ENCODE measurements at regions not wholly inside any gene's neighbourhood (a gene's known extent, or its start where the extent isn't known, plus 50 kb on each side); places are given as distances from the start of the nearest gene placed in this dataset.
"Not testable (repeated sequence)": the region's sequence is repeated elsewhere in the genome, so short reads cannot be mapped to it uniquely, and the experiment has no call there.

DNA sequence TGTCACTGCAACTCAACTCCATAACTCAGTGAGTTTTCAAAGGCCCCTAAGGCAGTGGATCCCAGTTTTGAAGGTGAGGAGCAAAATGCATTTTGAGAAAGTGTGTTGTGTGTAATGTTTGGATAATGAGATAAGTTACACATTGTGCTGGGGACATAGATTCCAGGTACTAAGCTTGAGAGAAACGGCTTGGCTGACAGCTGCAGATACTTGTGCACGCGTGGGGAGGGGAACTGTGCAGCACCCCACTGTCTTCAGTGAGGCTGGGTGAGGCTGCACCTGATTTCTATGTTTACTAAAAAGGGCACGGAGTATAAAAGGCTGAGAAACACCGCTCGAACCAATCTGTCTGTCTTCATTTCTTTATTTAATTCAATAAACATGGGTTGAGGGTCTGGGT is 254.0 kb upstream of the COPS8 start:
- Mint-ChIP-seq H3K4me1 (ENCODE audit: low read depth) (no peaks in the 10 kb centered on the region), H3K9me3 (no peaks in the 10 kb centered on the region), H3K4me3 (no peak overlapping the region), H3K27ac (no peak overlapping the region), H3K27me3 (peaks cover 20% of the 10 kb centered on the region), H3K36me3 (ENCODE audit: low read depth) (no peaks in the 10 kb centered on the region)
- DNase-seq: no peak

DNA sequence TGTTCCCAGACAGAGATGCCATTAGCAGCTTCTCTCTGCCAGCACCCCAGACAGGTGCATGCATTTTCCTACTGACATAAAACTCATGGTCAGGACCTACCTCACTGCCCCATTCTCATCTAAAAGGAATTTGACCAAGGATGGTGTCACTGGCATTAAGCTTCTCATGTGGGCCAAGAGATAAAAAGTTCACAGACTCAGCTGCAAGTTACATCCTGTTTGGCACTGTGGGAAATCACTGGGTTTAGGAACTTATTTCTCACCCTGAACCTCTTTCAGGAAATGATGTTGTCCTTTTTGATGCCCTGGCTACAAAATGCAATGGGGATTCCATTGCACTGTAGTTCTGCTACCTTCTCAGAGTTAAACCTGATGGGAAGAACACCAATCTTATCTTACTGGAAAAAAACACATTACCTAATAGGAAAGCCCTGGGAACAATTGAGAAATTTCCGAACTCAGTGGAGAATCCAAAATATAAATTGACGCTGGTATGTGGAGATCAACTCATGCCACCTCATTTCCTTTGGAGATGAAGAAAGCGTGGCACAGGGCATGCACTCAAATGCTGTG is 252.1 kb upstream of the COPS8 start:
- peaks cover 28% of the 10 kb centered on the region for H3K27me3 Mint-ChIP-seq
- no peak overlapping the region for H3K27ac Mint-ChIP-seq
- DNase-seq: no peak
- no peaks in the 10 kb centered on the region for H3K4me1 Mint-ChIP-seq (ENCODE audit: low read depth)
- H3K4me3 Mint-ChIP-seq: no peak overlapping the region
- H3K9me3 Mint-ChIP-seq: no peaks in the 10 kb centered on the region
- H3K36me3 Mint-ChIP-seq (ENCODE audit: low read depth): no peaks in the 10 kb centered on the region

DNA sequence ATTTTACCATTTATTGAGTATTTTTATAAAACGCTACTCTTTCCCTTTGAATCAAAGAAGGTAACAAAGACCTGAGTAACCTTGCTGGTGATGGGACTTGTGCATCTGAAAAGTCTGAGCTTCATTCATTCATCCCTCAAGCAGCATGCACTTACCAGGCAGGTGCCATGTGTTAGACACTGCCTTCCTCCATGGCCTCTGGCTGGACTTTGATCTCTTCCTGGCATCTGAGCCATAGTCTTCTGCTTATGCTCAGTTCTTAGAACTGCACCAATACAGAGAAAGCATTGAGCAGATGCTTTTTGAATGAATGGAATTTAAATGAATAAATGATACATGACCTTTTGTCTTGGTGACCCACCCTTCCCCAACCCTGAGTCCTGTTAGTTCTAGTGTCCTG is 251.4 kb upstream of the COPS8 start:
- H3K9me3 Mint-ChIP-seq: no peaks in the 10 kb centered on the region
- DNase-seq: no peak
- H3K4me1 Mint-ChIP-seq (ENCODE audit: low read depth): no peaks in the 10 kb centered on the region
- H3K27ac Mint-ChIP-seq: no peak overlapping the region
- H3K36me3 Mint-ChIP-seq (ENCODE audit: low read depth): no peaks in the 10 kb centered on the region
- peaks cover 28% of the 10 kb centered on the region for H3K27me3 Mint-ChIP-seq
- no peak overlapping the region for H3K4me3 Mint-ChIP-seq

DNA sequence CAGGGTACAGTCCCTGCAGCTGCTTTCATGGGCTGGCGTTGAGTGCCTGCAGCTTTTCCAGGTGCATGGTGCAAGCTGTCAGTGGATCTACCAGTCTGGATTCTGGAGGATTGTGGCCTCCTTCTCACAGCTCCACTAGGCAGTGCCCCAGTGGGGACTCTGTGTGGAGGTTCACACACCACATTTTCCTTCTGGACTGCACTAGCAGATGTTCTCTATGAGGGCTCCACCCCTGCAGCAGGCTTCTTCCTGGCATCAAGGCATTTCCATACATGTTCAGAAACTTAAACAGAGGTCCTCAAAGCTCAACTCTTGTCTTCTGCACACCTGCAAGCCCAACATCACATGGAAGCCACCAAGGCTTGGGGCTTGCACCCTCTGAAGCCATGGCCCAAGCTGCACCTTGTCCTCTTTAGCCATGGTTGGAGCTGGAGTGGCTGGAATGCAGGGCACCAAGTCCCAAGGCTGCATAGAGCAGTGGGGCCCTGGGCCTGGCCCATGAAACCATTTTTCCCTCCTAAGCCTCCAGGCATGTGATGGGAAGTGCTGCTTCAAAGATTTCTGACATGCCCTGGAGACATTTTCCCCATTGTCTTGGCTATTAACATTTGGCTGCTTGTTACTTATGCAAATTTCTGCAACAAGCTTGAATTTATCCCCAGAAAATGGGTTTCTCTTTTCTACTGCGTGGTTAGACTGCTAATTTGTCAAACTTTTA is 250.2 kb upstream of the COPS8 start:
- H3K4me3 Mint-ChIP-seq: no peak overlapping the region
- DNase-seq: no peak
- no peaks in the 10 kb centered on the region for H3K9me3 Mint-ChIP-seq
- no peaks in the 10 kb centered on the region for H3K36me3 Mint-ChIP-seq (ENCODE audit: low read depth)
- H3K27me3 Mint-ChIP-seq: peaks cover 28% of the 10 kb centered on the region
- no peak overlapping the region for H3K27ac Mint-ChIP-seq
- no peaks in the 10 kb centered on the region for H3K4me1 Mint-ChIP-seq (ENCODE audit: low read depth)

DNA sequence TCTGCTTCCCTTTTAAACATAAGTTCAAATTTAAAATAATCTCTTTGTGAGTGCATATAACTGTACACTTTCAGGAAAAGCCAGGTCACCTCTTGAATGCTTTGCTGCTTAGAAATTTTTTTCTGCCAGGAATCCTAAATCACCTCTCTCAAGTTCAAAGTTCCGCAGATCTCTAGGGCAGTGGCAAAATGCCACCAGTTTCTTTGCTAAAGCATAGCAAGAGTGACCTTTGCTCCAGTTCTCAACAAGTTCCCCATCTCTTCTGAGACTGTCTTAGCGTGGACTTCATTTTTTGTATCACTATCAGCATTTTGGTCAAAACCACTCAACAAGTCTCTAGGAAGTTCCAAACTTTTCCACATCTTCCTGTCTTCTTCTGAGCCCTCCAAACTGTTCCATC is 249.7 kb upstream of the COPS8 start:
- H3K36me3 Mint-ChIP-seq (ENCODE audit: low read depth); H3K27ac Mint-ChIP-seq; H3K4me3 Mint-ChIP-seq; H3K4me1 Mint-ChIP-seq (ENCODE audit: low read depth); DNase-seq; H3K9me3 Mint-ChIP-seq: not testable (repeated sequence)
- peaks cover 26% of the 10 kb centered on the region for H3K27me3 Mint-ChIP-seq

DNA sequence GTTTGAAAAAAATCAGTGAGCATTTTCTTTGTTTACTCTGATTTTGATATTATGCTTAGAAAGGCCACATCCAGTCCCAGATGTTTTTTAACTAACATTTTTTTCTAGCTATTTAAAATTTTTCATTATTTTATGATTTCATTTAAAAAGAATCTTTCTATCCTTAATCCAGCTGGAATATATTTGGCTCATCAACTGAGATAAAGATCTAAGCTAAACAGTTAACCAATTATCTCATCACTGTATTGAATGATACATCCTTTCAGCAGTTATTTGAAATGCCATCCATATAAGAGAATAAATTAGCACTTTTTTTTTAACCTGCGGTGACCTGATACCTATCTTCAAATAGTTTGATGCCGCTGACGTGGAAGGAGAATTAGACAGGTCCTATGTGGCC is 245.5 kb upstream of the COPS8 start:
- H3K9me3 Mint-ChIP-seq: no peaks in the 10 kb centered on the region
- H3K27me3 Mint-ChIP-seq: peaks cover 33% of the 10 kb centered on the region
- H3K27ac Mint-ChIP-seq: no peak overlapping the region
- no peak overlapping the region for H3K4me3 Mint-ChIP-seq
- H3K4me1 Mint-ChIP-seq (ENCODE audit: low read depth): no peaks in the 10 kb centered on the region
- H3K36me3 Mint-ChIP-seq (ENCODE audit: low read depth): no peaks in the 10 kb centered on the region
- no peak for DNase-seq

DNA sequence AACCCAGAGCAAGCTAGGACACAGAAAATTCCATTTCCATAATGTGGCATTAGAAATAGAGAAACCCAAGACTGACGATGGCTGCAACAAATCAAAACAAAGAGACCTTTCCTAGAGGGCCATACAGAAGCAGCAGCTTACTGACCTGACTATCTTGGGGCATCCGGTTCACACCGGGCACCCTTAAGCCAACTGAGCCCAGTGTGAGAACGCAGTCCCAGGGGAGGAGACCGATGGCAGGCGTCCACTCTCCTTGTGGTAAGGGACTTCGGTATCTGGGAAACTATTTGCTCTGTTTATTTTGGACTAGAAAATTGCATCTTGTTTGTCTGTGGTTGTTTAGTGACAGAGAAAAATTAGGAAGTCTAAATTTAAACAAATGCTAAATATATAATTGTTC is 244.8 kb upstream of the COPS8 start:
- H3K27me3 Mint-ChIP-seq: peaks cover 30% of the 10 kb centered on the region
- no peaks in the 10 kb centered on the region for H3K36me3 Mint-ChIP-seq (ENCODE audit: low read depth)
- no peak overlapping the region for H3K27ac Mint-ChIP-seq
- no peak for DNase-seq
- no peaks in the 10 kb centered on the region for H3K9me3 Mint-ChIP-seq
- no peaks in the 10 kb centered on the region for H3K4me1 Mint-ChIP-seq (ENCODE audit: low read depth)
- no peak overlapping the region for H3K4me3 Mint-ChIP-seq

DNA sequence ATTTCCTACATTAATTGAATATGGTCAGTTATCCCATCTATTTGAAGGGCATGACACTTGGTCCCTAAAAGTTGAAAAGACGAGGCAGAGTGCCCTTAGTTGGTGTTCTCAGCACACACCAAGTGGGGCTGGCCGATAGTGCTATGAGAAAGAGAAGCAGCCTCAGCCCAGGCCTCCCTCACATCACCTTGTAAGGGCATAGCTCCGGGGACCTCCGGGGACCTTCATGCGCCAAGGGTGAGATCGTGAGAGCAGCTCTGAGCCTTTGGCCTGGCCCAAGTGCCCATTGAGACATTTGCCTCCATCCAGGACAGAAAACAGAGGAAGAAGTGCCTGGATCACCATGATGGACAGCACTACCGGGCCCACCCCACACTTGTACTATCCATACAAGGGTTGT is 244.3 kb upstream of the COPS8 start:
- no peaks in the 10 kb centered on the region for H3K4me1 Mint-ChIP-seq (ENCODE audit: low read depth)
- peaks cover 29% of the 10 kb centered on the region for H3K27me3 Mint-ChIP-seq
- H3K27ac Mint-ChIP-seq: no peak overlapping the region
- no peak overlapping the region for H3K4me3 Mint-ChIP-seq
- no peak for DNase-seq
- no peaks in the 10 kb centered on the region for H3K9me3 Mint-ChIP-seq
- H3K36me3 Mint-ChIP-seq (ENCODE audit: low read depth): no peaks in the 10 kb centered on the region

DNA sequence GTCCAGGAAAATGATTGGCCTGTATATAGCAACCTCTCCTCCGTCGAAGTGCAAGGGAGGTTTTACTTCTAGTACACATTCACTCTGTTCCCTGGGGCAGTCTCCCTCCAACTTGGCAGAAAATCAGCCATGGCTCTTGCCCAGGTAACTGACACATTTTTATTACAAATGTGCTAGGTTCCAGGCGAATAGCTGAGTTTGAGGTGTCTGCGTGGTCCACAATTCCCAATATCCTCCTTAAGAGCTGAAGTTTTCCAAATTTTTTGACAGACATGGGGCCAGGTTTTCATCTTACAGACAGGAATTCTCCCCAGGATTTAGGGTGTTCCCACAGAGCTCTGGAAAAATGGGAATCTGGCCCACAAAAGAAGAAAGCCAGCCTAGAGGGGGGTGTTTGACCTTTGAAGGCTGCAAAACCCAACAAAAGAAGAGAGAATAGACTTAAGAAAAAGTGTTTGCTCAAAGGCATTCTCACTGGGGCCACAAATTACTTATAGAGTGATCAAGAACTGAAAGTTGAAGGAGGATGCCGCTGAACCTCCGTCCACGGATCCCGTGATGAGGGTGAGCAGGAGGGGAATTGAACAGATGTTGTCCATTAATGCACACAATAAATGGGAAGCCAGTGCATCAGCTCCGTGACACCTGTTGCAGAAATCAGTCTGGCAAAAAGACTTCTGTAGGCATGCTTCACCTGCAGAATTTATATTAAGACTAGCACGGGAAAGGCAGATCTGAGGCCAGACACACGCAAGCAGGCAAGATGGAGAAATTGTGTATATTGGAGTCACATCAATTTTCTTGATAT is 242.3 kb upstream of the COPS8 start:
- peaks cover 21% of the 10 kb centered on the region for H3K27me3 Mint-ChIP-seq
- H3K27ac Mint-ChIP-seq: no peak overlapping the region
- no peaks in the 10 kb centered on the region for H3K4me1 Mint-ChIP-seq (ENCODE audit: low read depth)
- H3K9me3 Mint-ChIP-seq: no peaks in the 10 kb centered on the region
- H3K4me3 Mint-ChIP-seq: no peak overlapping the region
- DNase-seq: no peak
- H3K36me3 Mint-ChIP-seq (ENCODE audit: low read depth): no peaks in the 10 kb centered on the region

DNA sequence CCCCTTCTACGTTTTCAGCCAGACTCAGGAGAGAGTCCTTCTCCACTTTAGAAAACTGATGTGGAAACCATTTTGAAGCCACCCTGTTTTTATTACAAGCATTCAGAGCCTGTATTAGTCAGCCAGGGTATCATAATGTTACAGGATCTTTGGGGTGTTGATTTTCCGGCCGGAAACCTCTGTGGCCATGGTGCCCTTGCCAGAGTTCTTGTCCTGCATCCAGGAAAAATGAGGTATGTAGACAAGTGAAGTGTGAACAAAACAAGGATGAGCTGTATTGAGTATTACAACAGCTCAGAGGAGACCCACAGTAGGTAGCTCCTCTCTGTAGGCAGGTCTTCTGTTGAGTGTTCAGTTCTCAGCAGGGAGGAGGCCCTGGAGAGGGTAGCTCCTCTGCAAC is 241.0 kb upstream of the COPS8 start:
- DNase-seq: no peak
- H3K27ac Mint-ChIP-seq: no peak overlapping the region
- no peak overlapping the region for H3K4me3 Mint-ChIP-seq
- H3K4me1 Mint-ChIP-seq (ENCODE audit: low read depth): no peaks in the 10 kb centered on the region
- no peaks in the 10 kb centered on the region for H3K9me3 Mint-ChIP-seq
- peaks cover 21% of the 10 kb centered on the region for H3K27me3 Mint-ChIP-seq
- no peaks in the 10 kb centered on the region for H3K36me3 Mint-ChIP-seq (ENCODE audit: low read depth)

DNA sequence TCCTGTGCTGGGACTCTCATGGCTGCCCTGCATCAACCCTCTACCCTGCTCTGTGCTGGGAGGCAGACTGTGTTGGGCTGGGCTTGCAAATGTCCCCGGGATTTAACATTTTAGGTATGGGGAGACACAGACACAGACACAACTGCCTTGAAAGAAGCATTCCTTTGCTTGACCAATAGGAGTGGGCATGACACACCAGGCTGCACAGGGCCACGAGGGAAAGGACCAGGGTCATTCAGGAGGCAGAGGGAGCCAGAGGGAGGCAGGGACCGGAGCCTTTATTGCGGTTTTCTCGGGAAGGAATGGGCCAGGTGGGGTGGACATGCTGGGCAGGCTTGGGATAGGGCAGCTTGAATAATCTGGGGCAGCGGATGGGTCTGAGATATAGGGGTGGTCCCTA is 238.7 kb upstream of the COPS8 start:
- no peaks in the 10 kb centered on the region for H3K9me3 Mint-ChIP-seq
- H3K36me3 Mint-ChIP-seq (ENCODE audit: low read depth): no peaks in the 10 kb centered on the region
- no peak overlapping the region for H3K27ac Mint-ChIP-seq
- no peak for DNase-seq
- peaks cover 18% of the 10 kb centered on the region for H3K27me3 Mint-ChIP-seq
- H3K4me1 Mint-ChIP-seq (ENCODE audit: low read depth): no peaks in the 10 kb centered on the region
- no peak overlapping the region for H3K4me3 Mint-ChIP-seq

DNA sequence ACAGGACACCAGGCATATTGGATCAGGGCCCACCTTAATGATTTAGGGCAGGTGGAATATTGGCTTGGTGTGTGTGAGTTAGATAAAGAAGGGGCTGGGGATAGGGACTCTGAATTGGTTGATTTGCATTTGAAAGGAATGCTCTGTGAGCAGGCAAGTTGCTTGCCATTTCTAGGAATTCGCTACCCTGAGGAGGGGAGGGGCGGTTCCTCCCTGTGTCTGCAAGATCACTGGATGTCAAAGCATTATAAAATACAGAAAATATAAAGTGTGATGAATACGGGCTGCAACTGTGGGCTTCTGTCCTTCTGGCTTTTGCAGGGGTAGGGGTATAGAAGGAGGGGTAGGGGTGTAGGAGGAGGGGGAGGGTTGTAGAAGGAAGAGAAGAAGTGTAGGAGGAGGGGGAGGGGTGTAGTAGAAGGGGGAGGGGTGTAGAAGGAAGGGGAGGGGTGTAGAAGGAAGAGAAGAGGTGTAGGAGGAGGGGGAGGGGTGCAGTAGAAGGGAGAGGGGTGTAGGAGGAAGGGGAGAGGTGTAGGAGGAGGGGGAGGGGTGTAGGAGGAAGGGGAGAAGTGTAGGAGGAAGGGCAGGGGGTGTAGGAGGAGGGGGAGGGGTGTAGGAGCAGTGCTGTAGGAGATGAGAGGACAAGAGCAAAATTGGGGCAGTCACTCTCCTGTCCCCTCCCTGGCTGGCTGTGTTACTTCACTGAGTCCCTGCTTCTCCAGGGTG is 238.0 kb upstream of the COPS8 start:
- Mint-ChIP-seq H3K36me3 (ENCODE audit: low read depth) (no peaks in the 10 kb centered on the region), H3K9me3 (no peaks in the 10 kb centered on the region), H3K27ac (no peak overlapping the region), H3K4me3 (no peak overlapping the region), H3K4me1 (ENCODE audit: low read depth) (no peaks in the 10 kb centered on the region), H3K27me3 (peaks cover 11% of the 10 kb centered on the region)
- no peak for DNase-seq

DNA sequence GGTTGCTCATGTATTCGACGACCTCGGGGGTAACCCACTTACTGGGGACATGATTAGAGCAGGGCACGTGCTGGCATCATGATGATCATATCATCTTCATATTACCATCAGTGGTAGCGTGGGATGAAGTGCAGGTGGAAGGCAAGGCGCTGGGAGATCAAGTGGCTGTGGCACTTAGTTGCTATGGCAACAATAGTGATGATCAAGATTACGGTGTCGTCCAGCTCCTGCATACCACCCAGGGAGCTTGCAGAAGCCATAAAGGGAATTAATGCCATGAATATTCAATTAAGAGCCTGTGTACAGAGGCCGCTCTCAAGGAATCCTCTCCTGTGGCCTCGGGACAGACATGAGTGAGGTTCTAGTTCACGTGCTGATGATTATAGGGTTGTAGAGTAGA is 237.2 kb upstream of the COPS8 start:
- Mint-ChIP-seq H3K36me3 (ENCODE audit: low read depth) (no peaks in the 10 kb centered on the region), H3K9me3 (no peaks in the 10 kb centered on the region), H3K27me3 (peaks cover 7% of the 10 kb centered on the region), H3K4me3 (no peak overlapping the region), H3K4me1 (ENCODE audit: low read depth) (no peaks in the 10 kb centered on the region), H3K27ac (no peak overlapping the region)
- DNase-seq: no peak

DNA sequence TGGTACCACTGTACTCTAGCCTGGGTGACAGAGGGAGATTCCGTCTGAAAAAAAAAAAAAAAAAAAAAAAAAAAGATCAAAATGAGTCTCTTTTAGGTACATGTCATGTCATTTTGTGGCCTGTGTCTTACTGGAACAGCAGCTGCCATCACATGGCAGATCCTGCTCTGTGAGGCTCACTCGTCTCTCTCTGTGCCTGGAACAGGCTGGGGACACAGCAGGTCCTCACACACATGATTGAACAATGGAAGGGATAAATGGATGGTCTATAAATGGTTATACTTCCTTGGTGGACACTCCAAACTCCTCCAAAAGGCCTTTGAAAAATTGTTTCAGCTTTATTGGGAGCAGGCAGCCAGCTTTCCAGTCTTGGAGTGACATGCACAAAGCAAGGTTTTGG is 236.2 kb upstream of the COPS8 start:
- Mint-ChIP-seq H3K27ac (no peak overlapping the region), H3K9me3 (no peaks in the 10 kb centered on the region), H3K4me3 (no peak overlapping the region), H3K4me1 (ENCODE audit: low read depth) (no peaks in the 10 kb centered on the region), H3K36me3 (ENCODE audit: low read depth) (no peaks in the 10 kb centered on the region), H3K27me3 (peaks cover 4% of the 10 kb centered on the region)
- DNase-seq: no peak

DNA sequence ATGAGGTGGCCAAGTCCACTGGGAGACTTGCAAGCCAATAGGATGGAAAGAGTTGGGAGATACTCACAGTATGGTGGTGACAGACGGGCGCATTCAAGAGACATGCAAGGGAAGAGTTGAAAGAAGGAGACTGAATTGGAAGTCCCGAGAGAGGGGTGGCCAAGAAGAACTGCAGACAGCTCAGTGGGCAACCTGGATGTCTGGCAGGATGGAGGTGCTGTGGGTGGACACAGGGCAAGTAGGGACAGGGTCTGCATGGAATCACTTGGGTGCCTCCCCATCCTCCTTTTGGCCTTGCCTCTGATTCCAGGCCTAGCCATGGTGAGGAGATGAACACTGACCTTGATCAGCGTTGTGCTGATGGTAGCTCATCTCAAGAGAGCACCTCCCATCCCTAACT is 235.7 kb upstream of the COPS8 start:
- H3K27ac Mint-ChIP-seq: no peak overlapping the region
- H3K4me1 Mint-ChIP-seq (ENCODE audit: low read depth): no peaks in the 10 kb centered on the region
- H3K9me3 Mint-ChIP-seq: no peaks in the 10 kb centered on the region

More for the DNA sequence above, 235.7 kb upstream of the COPS8 start:
- H3K27me3 Mint-ChIP-seq: peaks cover 3% of the 10 kb centered on the region
- H3K36me3 Mint-ChIP-seq (ENCODE audit: low read depth): no peaks in the 10 kb centered on the region
- DNase-seq: no peak
- H3K4me3 Mint-ChIP-seq: no peak overlapping the region
